GM13976 (cell line): ENCODE measurements at regions not wholly inside any gene's neighbourhood (a gene's known extent, or its start where the extent isn't known, plus 50 kb on each side); places are given as distances from the start of the nearest gene placed in this dataset.

Experiments used
- DNase-seq: peaks from one replicate; pipeline ENCODE4 v3.0.0; 2012; ENCODE audit warnings: low spot score
- in situ Hi-C: fragments of 300-500 bp; cut with MboI; formaldehyde crosslinking; loops from one replicate; pipeline ENCODE4 v1.12.0; 2022; ENCODE audit warnings: low sequenced_read_pairs, mixed read lengths, inconsistent platforms; ENCODE audit not compliant: unreplicated experiment
- TF ChIP-seq, protein P1 (sequence below): IDR thresholded peaks from 2 replicates; pipeline ENCODE4 v1.5.1; 2012; ENCODE audit warnings: borderline replicate concordance, mild to moderate bottlenecking; ENCODE audit not compliant: insufficient read depth; ENCODE audit errors: extremely low read depth, missing control alignments, control extremely low read depth

DNA sequence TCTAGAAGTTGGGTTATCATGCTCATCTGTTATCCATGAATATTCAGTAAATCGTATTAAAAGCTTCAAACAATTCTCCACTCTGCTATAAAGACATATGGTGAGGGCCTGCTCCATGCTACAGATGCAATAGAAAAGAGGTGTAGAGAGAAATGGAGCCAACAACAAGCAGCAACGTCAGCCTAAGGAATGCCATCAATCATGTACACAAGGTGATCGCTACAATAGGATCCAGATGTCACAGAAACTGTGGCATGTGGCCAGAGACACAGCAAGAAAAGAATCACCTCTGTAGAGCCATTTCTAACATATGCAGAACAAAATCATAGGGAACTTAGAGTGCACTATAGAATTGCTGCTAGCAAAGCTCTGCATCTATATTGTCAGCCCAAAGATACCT, 1188.1 kb downstream of the PCDH7 start:
- DNase-seq, result no peak
- TF ChIP-seq, protein P1, sequence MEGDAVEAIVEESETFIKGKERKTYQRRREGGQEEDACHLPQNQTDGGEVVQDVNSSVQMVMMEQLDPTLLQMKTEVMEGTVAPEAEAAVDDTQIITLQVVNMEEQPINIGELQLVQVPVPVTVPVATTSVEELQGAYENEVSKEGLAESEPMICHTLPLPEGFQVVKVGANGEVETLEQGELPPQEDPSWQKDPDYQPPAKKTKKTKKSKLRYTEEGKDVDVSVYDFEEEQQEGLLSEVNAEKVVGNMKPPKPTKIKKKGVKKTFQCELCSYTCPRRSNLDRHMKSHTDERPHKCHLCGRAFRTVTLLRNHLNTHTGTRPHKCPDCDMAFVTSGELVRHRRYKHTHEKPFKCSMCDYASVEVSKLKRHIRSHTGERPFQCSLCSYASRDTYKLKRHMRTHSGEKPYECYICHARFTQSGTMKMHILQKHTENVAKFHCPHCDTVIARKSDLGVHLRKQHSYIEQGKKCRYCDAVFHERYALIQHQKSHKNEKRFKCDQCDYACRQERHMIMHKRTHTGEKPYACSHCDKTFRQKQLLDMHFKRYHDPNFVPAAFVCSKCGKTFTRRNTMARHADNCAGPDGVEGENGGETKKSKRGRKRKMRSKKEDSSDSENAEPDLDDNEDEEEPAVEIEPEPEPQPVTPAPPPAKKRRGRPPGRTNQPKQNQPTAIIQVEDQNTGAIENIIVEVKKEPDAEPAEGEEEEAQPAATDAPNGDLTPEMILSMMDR, result no peak
- in situ Hi-C loops, result no loop called here

DNA sequence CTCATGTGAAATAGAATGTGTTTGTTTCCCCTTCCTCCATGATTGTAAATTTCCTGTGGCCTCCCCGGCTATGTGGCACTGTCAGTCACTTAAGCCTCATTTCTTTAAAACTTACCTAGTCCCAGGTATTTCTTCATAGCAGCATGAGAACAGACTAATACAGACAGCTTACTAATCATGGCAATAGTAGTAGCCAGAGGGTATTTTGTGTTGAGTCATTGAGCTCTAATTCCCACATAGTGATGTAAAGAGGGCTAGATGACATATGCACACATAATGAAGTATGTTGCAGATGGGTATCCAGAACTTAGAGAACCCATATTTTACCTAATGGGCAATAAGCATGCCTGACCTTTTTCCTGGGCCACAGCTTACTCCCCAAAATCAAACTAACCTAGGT, 1197.2 kb downstream of the PCDH7 start:
- TF ChIP-seq, protein P1, result no peak
- in situ Hi-C loops, result no loop called here
- DNase-seq, result no peak

DNA sequence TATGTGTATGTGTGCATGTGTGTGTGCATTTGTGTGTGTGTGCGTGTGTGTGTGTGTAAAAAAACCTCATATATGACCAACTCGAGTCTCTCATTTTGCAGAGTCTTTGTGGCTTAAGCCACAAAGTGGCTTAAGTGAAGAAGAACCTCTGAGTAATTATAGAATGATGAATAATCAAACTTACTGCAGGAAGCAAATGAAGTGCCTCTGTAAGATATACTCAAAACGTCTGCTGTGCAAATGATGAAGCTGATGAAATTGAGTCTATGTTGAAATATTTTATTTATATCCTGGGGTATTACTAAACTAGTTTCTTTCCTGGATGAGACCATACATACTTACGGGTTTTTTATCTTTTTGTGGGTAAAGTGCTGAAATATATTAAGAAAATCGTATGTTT, 1198.7 kb downstream of the PCDH7 start:
- no peak for DNase-seq
- in situ Hi-C loops, result no loop called here
- TF ChIP-seq, protein P1, result no peak

DNA sequence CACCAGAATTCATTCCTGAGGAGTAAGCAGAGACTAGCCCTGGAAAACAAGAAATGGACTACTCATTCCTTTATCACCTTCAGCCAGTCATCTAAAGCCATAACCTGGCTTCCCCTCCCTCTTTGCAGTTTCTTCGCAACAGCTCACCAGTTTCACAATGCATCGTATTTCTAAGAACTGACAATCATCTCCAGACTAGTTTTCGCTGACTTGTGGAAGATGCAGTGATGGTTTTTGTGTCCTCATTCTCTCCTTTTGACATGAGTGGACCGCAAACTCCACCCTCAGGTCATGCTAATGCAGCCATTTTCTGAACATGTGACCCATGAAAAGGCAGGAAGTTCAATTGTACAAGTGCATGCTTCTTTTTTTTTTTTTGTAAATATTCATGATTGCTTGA, 1203.5 kb downstream of the PCDH7 start:
- TF ChIP-seq, protein P1, result no peak
- no peak for DNase-seq
- in situ Hi-C loops, result no loop called here

DNA sequence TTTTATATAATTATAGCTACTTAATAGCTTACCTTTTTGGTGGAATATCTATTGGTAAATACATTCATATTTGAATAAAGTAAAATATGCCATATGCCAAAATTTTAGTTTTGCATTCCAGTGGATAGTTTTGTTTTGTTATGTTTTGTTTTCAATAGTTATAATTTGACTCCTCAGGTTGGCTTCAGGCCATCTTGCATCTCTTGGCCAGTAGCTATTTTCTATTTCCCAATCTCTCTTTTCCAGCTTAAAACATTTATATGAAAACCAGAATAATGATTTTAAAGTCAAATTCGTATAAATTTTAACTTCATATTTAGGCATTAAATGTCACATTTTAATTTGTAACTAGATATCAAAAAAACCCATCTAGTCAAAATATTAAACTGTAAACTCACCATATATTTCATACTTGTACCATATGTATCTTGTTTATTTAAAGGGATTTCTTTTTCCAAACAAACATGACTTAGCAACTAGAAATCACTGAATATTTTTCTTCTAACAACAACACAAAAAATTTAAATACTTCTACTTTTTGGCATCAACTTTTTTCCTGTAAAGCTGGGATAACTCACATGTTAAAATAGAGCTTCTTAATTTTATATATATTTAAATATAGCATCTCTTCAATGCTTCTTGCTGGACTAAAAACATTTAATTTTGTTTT, 1209.6 kb downstream of the PCDH7 start:
- no peak for DNase-seq
- in situ Hi-C loops, result no loop called here
- TF ChIP-seq, protein P1, result no peak

DNA sequence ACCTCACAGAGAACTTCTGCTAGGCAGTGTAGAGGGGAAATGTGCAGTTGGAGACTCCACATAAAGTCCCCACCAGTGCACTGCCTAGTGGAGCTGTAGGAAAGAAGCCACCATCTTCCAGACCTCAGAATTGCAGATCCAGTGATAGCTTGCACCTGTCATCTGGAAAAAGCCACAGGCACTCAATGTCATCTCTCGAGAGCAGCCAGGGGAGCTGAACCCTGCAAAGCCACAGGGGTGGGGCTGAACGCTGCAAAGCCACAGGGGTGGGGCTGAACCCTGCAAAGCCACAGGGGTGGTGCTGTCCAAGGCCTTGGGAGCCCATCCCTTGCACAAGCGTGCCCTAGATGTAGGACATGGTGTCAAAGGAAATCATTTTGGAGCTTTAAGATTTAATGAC, 1226.3 kb downstream of the PCDH7 start:
- TF ChIP-seq, protein P1, result no peak
- DNase-seq, result no peak
- in situ Hi-C loops, result no loop called here
